Karpas-422 (cell line): ENCODE measurements at regions not wholly inside any gene's neighbourhood (a gene's known extent, or its start where the extent isn't known, plus 50 kb on each side); places are given as distances from the start of the nearest gene placed in this dataset.
A peak's percentile ranks its signal among the peaks of the same experiment; 100 is the strongest.
"Not testable (repeated sequence)": the region's sequence is repeated elsewhere in the genome, so short reads cannot be mapped to it uniquely, and the experiment has no call there.

Source experiments
- DNase-seq: peaks from one replicate; pipeline ENCODE4 v3.0.0-alpha.2; 2015
- H2AFZ ChIP-seq: fragments of 200-600 bp; sonication (generic); 2 replicates; pipeline ENCODE4 v1.6.1; 2014; ENCODE audit warnings: antibody characterized with exemption, low read length, mixed read lengths
- H3K27ac ChIP-seq: fragments of 200-600 bp; sonication (generic); 2 replicates; pipeline ENCODE4 v1.5.1; 2014; ENCODE audit warnings: mild to moderate bottlenecking, low read length, moderate library complexity
- H3K27me3 ChIP-seq: fragments of 200-600 bp; sonication (generic); 2 replicates; pipeline ENCODE4 v1.6.1; 2014; ENCODE audit warnings: low read length, mixed read lengths
- H3K36me3 ChIP-seq: fragments of 200-600 bp; sonication (generic); 2 replicates; pipeline ENCODE4 v1.6.1; 2014; ENCODE audit warnings: low read length, mixed read lengths; ENCODE audit not compliant: insufficient read depth
- H3K4me1 ChIP-seq: fragments of 200-600 bp; sonication (generic); 2 replicates; pipeline ENCODE4 v1.6.1; 2014; ENCODE audit warnings: mild to moderate bottlenecking, low read length, mixed read lengths
- H3K4me2 ChIP-seq: fragments of 200-600 bp; sonication (generic); 2 replicates; pipeline ENCODE4 v1.6.1; 2014; ENCODE audit warnings: low read length, low read depth, mild to moderate bottlenecking; ENCODE audit not compliant: poor library complexity, severe bottlenecking
- H3K4me3 ChIP-seq: fragments of 200-600 bp; sonication (generic); 2 replicates; pipeline ENCODE4 v1.5.1; 2014; ENCODE audit warnings: mild to moderate bottlenecking, antibody characterized with exemption, low read length, mixed read lengths
- H3K79me2 ChIP-seq: fragments of 200-600 bp; sonication (generic); 2 replicates; pipeline ENCODE4 v1.6.1; 2014; ENCODE audit warnings: mild to moderate bottlenecking, low read length, mixed read lengths
- H3K9ac ChIP-seq: fragments of 200-600 bp; sonication (generic); 2 replicates; pipeline ENCODE4 v1.6.0; 2014; ENCODE audit warnings: low read length
- H3K9me2 ChIP-seq: fragments of 200-600 bp; sonication (generic), shearing (Covaris generic); replicated peaks from 2 replicates; pipeline ENCODE4 v1.6.0; 2014; ENCODE audit warnings: mild to moderate bottlenecking, low read length, moderate library complexity; ENCODE audit not compliant: insufficient read depth
- H3K9me3 ChIP-seq: fragments of 300-700, 200-600 bp; sonication (generic); 2 replicates; pipeline ENCODE4 v1.6.1; 2014; ENCODE audit warnings: low read length, mixed read lengths
- H4K20me1 ChIP-seq: fragments of 200-600 bp; sonication (generic); 2 replicates; pipeline ENCODE4 v1.6.1; 2014; ENCODE audit warnings: mild to moderate bottlenecking, antibody characterized with exemption, low read length, low read depth; ENCODE audit not compliant: insufficient read depth

GRCh38 chr3:185995352-185995751, 57.5 kb upstream of the TRA2B start:
- peaks cover under 1% of the 10 kb centered on the region; the same call in 1 of the 2 replicates for H3K27me3 ChIP-seq
- no peaks in the 10 kb centered on the region for H3K9me3 ChIP-seq
- no peaks in the 10 kb centered on the region for H3K9me2 ChIP-seq
- H4K20me1 ChIP-seq: no peaks in the 10 kb centered on the region
- no peak overlapping the region for H3K9ac ChIP-seq
- no peak overlapping the region for H3K4me3 ChIP-seq
- no peaks in the 10 kb centered on the region for H3K36me3 ChIP-seq
- no peak overlapping the region for H3K4me2 ChIP-seq
- no peak overlapping the region for H3K27ac ChIP-seq
- DNase-seq: no peak
- H2AFZ ChIP-seq: no peak overlapping the region
- no peaks in the 10 kb centered on the region for H3K79me2 ChIP-seq
- H3K4me1 ChIP-seq: peaks cover 14% of the 10 kb centered on the region

- H3K79me2 ChIP-seq: no peaks in the 10 kb centered on the region
- no peak overlapping the region for H3K4me2 ChIP-seq
- no peak overlapping the region for H3K4me3 ChIP-seq
Measured at GRCh38 chr3:185992831-185993374, 55.1 kb upstream of the TRA2B start.

GRCh38 chr3:185990995-185991394, 53.2 kb upstream of the TRA2B start:
- not testable (repeated sequence) for H3K4me2 ChIP-seq, H3K27me3 ChIP-seq, H3K27ac ChIP-seq, DNase-seq, H4K20me1 ChIP-seq, H3K9me3 ChIP-seq, H2AFZ ChIP-seq, H3K9me2 ChIP-seq, H3K79me2 ChIP-seq, H3K4me3 ChIP-seq, H3K9ac ChIP-seq, H3K36me3 ChIP-seq
- H3K4me1 ChIP-seq: peaks cover 36% of the 10 kb centered on the region

More at GRCh38 chr3:185992831-185993374, 55.1 kb upstream of the TRA2B start:
- Histone ChIP-seq H3K36me3 (no peaks in the 10 kb centered on the region), H2AFZ (no peak overlapping the region), H3K9ac (no peak overlapping the region), H3K9me2 (no peaks in the 10 kb centered on the region), H3K27me3 (no peaks in the 10 kb centered on the region), H4K20me1 (no peaks in the 10 kb centered on the region), H3K4me1 (peaks cover 35% of the 10 kb centered on the region), H3K27ac (no peak overlapping the region), H3K9me3 (no peaks in the 10 kb centered on the region)
- no peak for DNase-seq

GRCh38 chr3:185989511-185989910, 51.7 kb upstream of the TRA2B start:
- Histone ChIP-seq H3K27me3 (no peaks in the 10 kb centered on the region), H3K36me3 (no peaks in the 10 kb centered on the region), H3K79me2 (no peaks in the 10 kb centered on the region), H3K9me2 (no peaks in the 10 kb centered on the region), H3K4me2 (peak overlapping the region; percentile 57), H2AFZ (no peak overlapping the region), H3K9ac (no peak overlapping the region), H3K4me1 (peaks cover 31% of the 10 kb centered on the region), H3K27ac (peak overlapping the region; percentile 84), H3K4me3 (0 out of 2 replicates have a peak overlapping the region, but pooled peaks have one; percentile 8), H3K9me3 (no peaks in the 10 kb centered on the region), H4K20me1 (no peaks in the 10 kb centered on the region)
- DNase-seq: peak; percentile 79

GRCh38 chr3:185988816-185989175, 51.0 kb upstream of the TRA2B start:
- no peak overlapping the region for H2AFZ ChIP-seq
- H3K4me2 ChIP-seq: peak overlapping the region; percentile 57

GRCh38 chr3:185988080-185988815, 50.4 kb upstream of the TRA2B start:
- Histone ChIP-seq H3K4me3 (peak overlapping the region; percentile 8), H3K9ac (peak overlapping the region; percentile 6; the same call in 1 of the 2 replicates), H3K79me2 (no peaks in the 10 kb centered on the region), H4K20me1 (peaks cover 4% of the 10 kb centered on the region; the same call in 1 of the 2 replicates), H3K27ac (peak overlapping the region; percentile 84), H3K27me3 (no peaks in the 10 kb centered on the region), H2AFZ (no peak overlapping the region), H3K9me2 (no peaks in the 10 kb centered on the region), H3K36me3 (no peaks in the 10 kb centered on the region), H3K9me3 (no peaks in the 10 kb centered on the region), H3K4me2 (peak overlapping the region; percentile 57), H3K4me1 (peaks cover 27% of the 10 kb centered on the region)
- DNase-seq: no peak

More at GRCh38 chr3:185988816-185989175, 51.0 kb upstream of the TRA2B start:
- Histone ChIP-seq H3K9me2 (no peaks in the 10 kb centered on the region), H3K4me3 (peak overlapping the region; percentile 8), H3K9me3 (no peaks in the 10 kb centered on the region), H3K4me1 (peaks cover 31% of the 10 kb centered on the region), H4K20me1 (peaks cover 2% of the 10 kb centered on the region; the same call in 1 of the 2 replicates), H3K27ac (peak overlapping the region; percentile 84), H3K9ac (0 out of 2 replicates have a peak overlapping the region, but pooled peaks have one; percentile 23), H3K27me3 (no peaks in the 10 kb centered on the region), H3K36me3 (no peaks in the 10 kb centered on the region), H3K79me2 (no peaks in the 10 kb centered on the region)
- peak; percentile 88 for DNase-seq
